Gastroesophageal sphincter (tissue), 3 donors: ENCODE measurements at regions not wholly inside any gene's neighbourhood (a gene's known extent, or its start where the extent isn't known, plus 50 kb on each side); places are given as distances from the start of the nearest gene placed in this dataset.
"Not testable (repeated sequence)": the region's sequence is repeated elsewhere in the genome, so short reads cannot be mapped to it uniquely, and the experiment has no call there.

ENCODE experiments used
- EP300 ChIP-seq: sonication (generic); formaldehyde crosslinking; IDR thresholded peaks from one replicate; pipeline ENCODE4 v1.6.1; 2017; ENCODE audit warnings: antibody characterized with exemption, mild to moderate bottlenecking
- POLR2A ChIP-seq, 2 donors: fragments of 450-650 bp; IDR thresholded peaks; one replicate each; pipeline ENCODE4 v1.6.1; 2017; ENCODE audit warnings: antibody characterized with exemption in 2 of 2, mild to moderate bottlenecking in 2 of 2, moderate library complexity in 1 of 2
- POLR2AphosphoS5 ChIP-seq: sonication (generic); formaldehyde crosslinking; IDR thresholded peaks from one replicate; pipeline ENCODE4 v1.6.1; 2017; ENCODE audit warnings: antibody characterized with exemption
- TF ChIP-seq, protein P1 (sequence below), 4 experiments: fragments of 200-600 bp in 2 of 4; fragments of 450-650 bp in 2 of 4; sonication (generic) in 1 of 4; IDR thresholded peaks; one replicate each; pipeline ENCODE4 v1.5.1; 2017 to 2019; ENCODE audit warnings: antibody characterized with exemption in 4 of 4, mild to moderate bottlenecking in 2 of 4, moderate library complexity in 2 of 4

DNA sequence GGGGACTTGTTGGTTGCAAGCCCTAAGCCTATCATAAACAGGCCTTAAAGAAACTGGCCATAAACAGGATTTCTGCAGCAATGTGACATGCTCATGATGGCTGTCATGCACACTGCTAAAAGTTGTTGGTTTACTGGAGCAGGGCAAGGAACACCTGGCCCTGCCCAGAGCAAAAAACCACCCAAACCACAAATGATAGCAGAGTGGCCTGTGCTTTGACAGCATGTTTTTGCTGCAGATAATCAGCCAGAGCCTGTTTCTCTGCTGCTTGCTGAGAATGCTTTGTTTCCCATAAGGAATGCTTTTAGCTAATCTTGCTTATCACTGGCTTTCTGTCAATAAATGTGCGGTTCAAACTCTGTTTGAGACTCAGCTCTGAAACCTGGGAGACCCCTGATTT is 144.9 kb upstream of the ZNF91 start:
- TF ChIP-seq, protein P1, sequence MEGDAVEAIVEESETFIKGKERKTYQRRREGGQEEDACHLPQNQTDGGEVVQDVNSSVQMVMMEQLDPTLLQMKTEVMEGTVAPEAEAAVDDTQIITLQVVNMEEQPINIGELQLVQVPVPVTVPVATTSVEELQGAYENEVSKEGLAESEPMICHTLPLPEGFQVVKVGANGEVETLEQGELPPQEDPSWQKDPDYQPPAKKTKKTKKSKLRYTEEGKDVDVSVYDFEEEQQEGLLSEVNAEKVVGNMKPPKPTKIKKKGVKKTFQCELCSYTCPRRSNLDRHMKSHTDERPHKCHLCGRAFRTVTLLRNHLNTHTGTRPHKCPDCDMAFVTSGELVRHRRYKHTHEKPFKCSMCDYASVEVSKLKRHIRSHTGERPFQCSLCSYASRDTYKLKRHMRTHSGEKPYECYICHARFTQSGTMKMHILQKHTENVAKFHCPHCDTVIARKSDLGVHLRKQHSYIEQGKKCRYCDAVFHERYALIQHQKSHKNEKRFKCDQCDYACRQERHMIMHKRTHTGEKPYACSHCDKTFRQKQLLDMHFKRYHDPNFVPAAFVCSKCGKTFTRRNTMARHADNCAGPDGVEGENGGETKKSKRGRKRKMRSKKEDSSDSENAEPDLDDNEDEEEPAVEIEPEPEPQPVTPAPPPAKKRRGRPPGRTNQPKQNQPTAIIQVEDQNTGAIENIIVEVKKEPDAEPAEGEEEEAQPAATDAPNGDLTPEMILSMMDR (IDR thresholded peaks at IDR 0.05) = not testable (repeated sequence)
- TF ChIP-seq POLR2A (IDR thresholded peaks at IDR 0.05); POLR2AphosphoS5; EP300: not testable (repeated sequence)
